Breast epithelium (tissue), 4 donors: ENCODE measurements at regions not wholly inside any gene's neighbourhood (a gene's known extent, or its start where the extent isn't known, plus 50 kb on each side); places are given as distances from the start of the nearest gene placed in this dataset.

Experiments
- DNase-seq, 2 donors: peaks; one replicate each; pipeline ENCODE4 v3.0.0-alpha.2; 2019; ENCODE audit warnings: low spot score in 2 of 2
- H3K27ac ChIP-seq, 2 donors: fragments of 200-600 bp; sonication (generic) in 1 of 2; one replicate each; pipeline ENCODE4 v1.5.1; 2016 to 2019; ENCODE audit warnings: mild to moderate bottlenecking in 1 of 2
- H3K27me3 ChIP-seq, 2 donors: fragments of 200-600 bp; sonication (generic) in 1 of 2; one replicate each; pipeline versions ENCODE4 v1.5.1 to v1.6.0; 2017 to 2019; ENCODE audit warnings: control low read depth in 1 of 2, mild to moderate bottlenecking in 1 of 2
- H3K36me3 ChIP-seq: fragments of 200-600 bp; one replicate; pipeline ENCODE4 v1.5.1; 2019
- H3K4me1 ChIP-seq, 2 donors: fragments of 200-600 bp; sonication (generic); one replicate each; pipeline ENCODE4 v1.5.1; 2016 to 2019; ENCODE audit warnings: control low read depth in 1 of 2
- H3K4me3 ChIP-seq, 3 donors: fragments of 200-600 bp; sonication (generic); 1 replicate in 2 of 3; 2 replicates in 1 of 3; pipeline ENCODE4 v1.5.1; 2016 to 2019; ENCODE audit warnings: mild to moderate bottlenecking in 3 of 3, moderate library complexity in 2 of 3
- H3K9me3 ChIP-seq, 2 donors: fragments of 200-600 bp; sonication (generic) in 1 of 2; one replicate each; pipeline ENCODE4 v1.5.1; 2016 to 2019; ENCODE audit warnings: control low read depth in 1 of 2
- CTCF ChIP-seq, 3 donors: fragments of 450-650 bp; IDR thresholded peaks; one replicate each; pipeline ENCODE4 v1.5.1; 2016 to 2017; ENCODE audit warnings: antibody characterized with exemption in 3 of 3, mild to moderate bottlenecking in 3 of 3, moderate library complexity in 3 of 3
- POLR2A ChIP-seq: fragments of 450-650 bp; IDR thresholded peaks from one replicate; pipeline ENCODE4 v1.6.1; 2016; ENCODE audit warnings: antibody characterized with exemption, mild to moderate bottlenecking, moderate library complexity
- POLR2AphosphoS5 ChIP-seq, 3 donors: sonication (generic); formaldehyde crosslinking; IDR thresholded peaks; one replicate each; pipeline ENCODE4 v1.6.1; 2017; ENCODE audit warnings: antibody characterized with exemption in 3 of 3
- intact Hi-C: fragments of 100-400 bp; cut with DNase I; formaldehyde crosslinking; loops from one replicate; pipeline ENCODE4 v1.15.1; 2023; ENCODE audit warnings: low total_unique reads

DNA sequence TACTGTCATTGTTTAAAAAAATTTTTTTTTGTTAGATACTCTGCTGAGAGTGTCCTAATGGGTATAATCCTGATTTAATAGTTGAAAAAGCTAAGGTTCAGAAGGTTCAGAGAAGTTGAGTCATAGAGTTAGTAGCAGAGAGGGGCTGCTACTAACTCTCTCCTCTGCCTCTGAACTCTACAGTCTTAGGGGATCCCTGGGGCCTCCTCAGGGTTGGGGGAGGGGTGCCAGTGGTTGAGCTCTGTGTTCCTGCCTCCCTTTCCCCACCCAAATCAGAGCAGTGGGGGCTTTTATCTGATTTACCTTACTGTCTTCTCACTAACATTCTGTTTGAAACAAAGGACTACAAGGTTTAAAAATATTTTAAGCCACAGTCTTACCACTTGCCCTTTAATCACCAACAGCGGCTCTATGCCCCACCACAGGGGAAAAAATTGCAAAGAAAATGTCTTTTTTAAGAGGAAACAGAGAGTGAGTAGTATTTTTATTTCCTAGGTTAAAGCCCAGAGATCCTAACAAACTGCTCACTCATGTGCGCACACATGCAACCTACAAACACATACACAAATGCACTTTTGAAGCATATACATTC lies 102.2 kb upstream of the ATP6AP2 start:
- Histone ChIP-seq H3K27ac (no peak overlapping the region), H3K4me1 (no peaks in the 10 kb centered on the region), H3K27me3 (peaks cover 2 to 92% of the 10 kb centered on the region in 2 donors), H3K36me3 (no peaks in the 10 kb centered on the region), H3K9me3 (peaks cover 0 to 6% of the 10 kb centered on the region in 2 donors), H3K4me3 (no peak overlapping the region)
- TF ChIP-seq POLR2AphosphoS5 (IDR thresholded peaks at IDR 0.05) = no peak
- TF ChIP-seq CTCF (IDR thresholded peaks at IDR 0.05) = no peak
- no peak for TF ChIP-seq POLR2A
- intact Hi-C loops = loop anchor here (2.0 kb wide), 1 partner anchor 64 kb away; no protein-coding TSS in a partner anchor
- no peak for DNase-seq

GRCh38 chrX:40476958-40477357 lies 103.8 kb upstream of the ATP6AP2 start:
- H3K4me3 ChIP-seq = no peak overlapping the region
- H3K4me1 ChIP-seq = no peaks in the 10 kb centered on the region
- no peak overlapping the region for H3K27ac ChIP-seq
- no peak for DNase-seq
- H3K36me3 ChIP-seq = no peaks in the 10 kb centered on the region
- H3K27me3 ChIP-seq = peaks cover 2 to 84% of the 10 kb centered on the region in 2 donors
- H3K9me3 ChIP-seq = peaks cover 0 to 6% of the 10 kb centered on the region in 2 donors
- intact Hi-C loops = no loop called here
- TF ChIP-seq POLR2AphosphoS5 (IDR thresholded peaks at IDR 0.05) (no peak), POLR2A (no peak), CTCF (IDR thresholded peaks at IDR 0.05) (no peak)

- H3K4me3 ChIP-seq = no peak overlapping the region
- no peaks in the 10 kb centered on the region for H3K4me1 ChIP-seq
- H3K36me3 ChIP-seq = no peaks in the 10 kb centered on the region
- intact Hi-C loops = no loop called here
- no peak for TF ChIP-seq CTCF (IDR thresholded peaks at IDR 0.05)
- no peak overlapping the region for H3K27ac ChIP-seq
- H3K9me3 ChIP-seq = peaks cover 0 to under 1% of the 10 kb centered on the region in 2 donors
- H3K27me3 ChIP-seq = peaks cover 2 to 74% of the 10 kb centered on the region in 2 donors
- DNase-seq = no peak
Observed at GRCh38 chrX:40474645-40475044, 106.1 kb upstream of the ATP6AP2 start.

DNA sequence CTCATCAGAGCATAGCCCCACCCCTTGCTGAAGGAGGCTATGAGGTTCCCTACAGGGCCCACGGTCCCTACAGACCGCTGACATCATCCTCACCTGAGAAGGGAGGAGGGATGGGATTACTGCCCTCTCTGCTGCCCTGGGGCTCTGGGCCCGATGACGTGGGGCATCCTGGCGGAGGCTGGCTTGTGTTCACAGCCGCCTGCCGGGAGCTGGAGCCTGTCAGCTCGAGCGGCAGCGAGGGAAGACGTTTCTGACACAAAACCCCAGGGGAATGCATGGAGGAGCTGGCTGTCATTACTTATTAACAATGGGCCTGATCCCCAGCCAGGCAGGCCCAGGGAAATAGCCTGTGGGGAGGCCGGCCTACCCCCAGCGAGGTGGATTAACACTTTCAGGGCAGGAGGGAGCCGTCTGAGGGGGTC lies 106.6 kb upstream of the ATP6AP2 start:
- DNase-seq = peak in 1 of 2 donors; percentile 57
- no peaks in the 10 kb centered on the region for H3K4me1 ChIP-seq
- TF ChIP-seq CTCF (IDR thresholded peaks at IDR 0.05) (no peak), POLR2AphosphoS5 (IDR thresholded peaks at IDR 0.05) (no peak), POLR2A (no peak)
- H3K36me3 ChIP-seq = no peaks in the 10 kb centered on the region
- H3K9me3 ChIP-seq = no peaks in the 10 kb centered on the region
- H3K27ac ChIP-seq = no peak overlapping the region
- no peak overlapping the region for H3K4me3 ChIP-seq
- intact Hi-C loops = no loop called here
- peaks cover 2 to 70% of the 10 kb centered on the region in 2 donors for H3K27me3 ChIP-seq

- peaks cover 0 to 3% of the 10 kb centered on the region in 2 donors for H3K4me1 ChIP-seq
- peaks cover 2 to 64% of the 10 kb centered on the region in 2 donors for H3K27me3 ChIP-seq
- H3K9me3 ChIP-seq = no peaks in the 10 kb centered on the region
- H3K36me3 ChIP-seq = no peaks in the 10 kb centered on the region
- no peak overlapping the region for H3K27ac ChIP-seq
- intact Hi-C loops = no loop called here
- no peak for DNase-seq
- H3K4me3 ChIP-seq = no peak overlapping the region
- no peak for TF ChIP-seq POLR2AphosphoS5 (IDR thresholded peaks at IDR 0.05)
- no peak for TF ChIP-seq POLR2A
- no peak for TF ChIP-seq CTCF (IDR thresholded peaks at IDR 0.05)
Observed at GRCh38 chrX:40473460-40474204, 107.1 kb upstream of the ATP6AP2 start.
